HUES64 (cell line): ENCODE measurements at regions not wholly inside any gene's neighbourhood (a gene's known extent, or its start where the extent isn't known, plus 50 kb on each side); places are given as distances from the start of the nearest gene placed in this dataset.

Source experiments
- H3K27ac ChIP-seq: 2 replicates; pipeline ENCODE4 v1.7.0; 2013; ENCODE audit warnings: low read depth, low read length, inconsistent platforms
- H3K27me3 ChIP-seq: 2 replicates; pipeline ENCODE4 v1.6.1; 2013; ENCODE audit warnings: mild to moderate bottlenecking, low read length; ENCODE audit not compliant: insufficient read depth
- H3K36me3 ChIP-seq: 2 replicates; pipeline ENCODE4 v1.6.1; 2013; ENCODE audit warnings: mild to moderate bottlenecking, low read length; ENCODE audit not compliant: insufficient read depth
- H3K4me1 ChIP-seq: 2 replicates; pipeline ENCODE4 v1.6.1; 2013; ENCODE audit warnings: mild to moderate bottlenecking, low read length, moderate library complexity; ENCODE audit not compliant: insufficient read depth
- H3K4me3 ChIP-seq: 2 replicates; pipeline ENCODE4 v1.5.1; 2013; ENCODE audit warnings: mild to moderate bottlenecking, low read length, moderate library complexity
- H3K9ac ChIP-seq: 2 replicates; pipeline ENCODE4 v1.6.1; 2013; ENCODE audit warnings: mild to moderate bottlenecking, low read depth, low read length
- H3K9me3 ChIP-seq: 2 replicates; pipeline ENCODE4 v1.6.1; 2013; ENCODE audit warnings: low read depth, low read length; ENCODE audit not compliant: insufficient read depth
- WGBS: fragments of 150-250, 120-280 bp; methylation state at CpG from one replicate; pipeline ENCODE4 v1.1.7; 2013; ENCODE audit warnings: missing lambda C conversion rate; 5-methylcytosine and 5-hydroxymethylcytosine counted together

DNA sequence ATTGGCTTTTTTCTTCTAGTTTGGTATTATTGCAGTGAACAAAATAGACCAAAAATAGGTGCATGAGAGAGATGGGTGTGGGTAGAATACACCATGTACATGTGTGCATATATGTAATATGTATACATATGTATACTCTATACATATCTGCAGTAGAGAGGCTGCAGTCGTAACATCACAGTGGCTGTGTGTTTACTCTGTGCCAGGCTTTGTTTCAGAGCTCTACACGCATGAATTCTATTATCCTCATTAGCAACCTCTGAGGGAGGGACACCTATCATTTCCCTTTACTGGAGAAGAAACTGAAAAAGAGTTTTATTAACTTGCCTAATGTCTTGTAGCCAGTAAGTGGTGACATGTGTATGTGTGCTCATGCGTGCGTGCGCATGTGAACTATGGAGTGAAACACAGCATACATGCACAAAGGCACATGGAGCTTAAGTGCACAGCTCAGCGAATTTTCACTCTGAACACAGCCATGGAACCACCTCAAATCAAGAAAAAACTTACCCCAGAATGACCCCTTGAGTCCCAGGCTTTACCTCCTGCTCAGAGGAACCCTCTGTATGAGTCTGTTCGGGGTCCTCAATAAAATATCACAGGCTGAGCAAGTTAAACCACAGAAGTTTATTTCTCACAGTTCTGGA, 452.5 kb downstream of the CDH26 start:
- no peak overlapping the region for H3K27ac ChIP-seq
- H3K4me3 ChIP-seq, result no peak overlapping the region
- H3K9me3 ChIP-seq, result no peaks in the 10 kb centered on the region
- H3K36me3 ChIP-seq, result no peaks in the 10 kb centered on the region
- H3K9ac ChIP-seq, result no peak overlapping the region
- H3K4me1 ChIP-seq, result no peaks in the 10 kb centered on the region
- WGBS, result 94% methylated on average over 7 of the region's 7 CpGs
- no peaks in the 10 kb centered on the region for H3K27me3 ChIP-seq

DNA sequence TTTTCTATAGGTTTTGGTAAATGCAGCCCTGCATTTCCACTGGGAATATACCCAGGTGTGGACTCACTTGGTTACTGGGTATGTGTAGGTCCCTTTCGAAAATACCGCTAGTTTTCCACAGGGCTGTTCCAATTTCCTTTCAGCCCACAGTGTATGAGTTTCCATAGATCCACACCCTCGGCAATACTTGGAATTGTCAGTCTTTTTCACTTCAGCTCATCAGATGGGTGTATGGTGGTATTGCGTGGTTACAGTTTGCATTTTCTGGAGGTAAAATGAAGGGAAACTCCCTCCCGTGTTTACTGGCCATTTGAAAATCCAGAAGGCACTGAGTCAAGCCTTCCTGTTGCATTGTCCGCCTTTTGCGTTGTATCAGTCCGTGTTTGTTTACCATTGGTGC, 453.6 kb downstream of the CDH26 start:
- Histone ChIP-seq H3K9me3 (no peaks in the 10 kb centered on the region), H3K9ac (no peak overlapping the region), H3K4me3 (no peak overlapping the region), H3K36me3 (no peaks in the 10 kb centered on the region), H3K27ac (no peak overlapping the region), H3K27me3 (no peaks in the 10 kb centered on the region; the same call in 1 of the 2 replicates), H3K4me1 (no peaks in the 10 kb centered on the region)
- 98% methylated on average over 8 of the region's 8 CpGs for WGBS

DNA sequence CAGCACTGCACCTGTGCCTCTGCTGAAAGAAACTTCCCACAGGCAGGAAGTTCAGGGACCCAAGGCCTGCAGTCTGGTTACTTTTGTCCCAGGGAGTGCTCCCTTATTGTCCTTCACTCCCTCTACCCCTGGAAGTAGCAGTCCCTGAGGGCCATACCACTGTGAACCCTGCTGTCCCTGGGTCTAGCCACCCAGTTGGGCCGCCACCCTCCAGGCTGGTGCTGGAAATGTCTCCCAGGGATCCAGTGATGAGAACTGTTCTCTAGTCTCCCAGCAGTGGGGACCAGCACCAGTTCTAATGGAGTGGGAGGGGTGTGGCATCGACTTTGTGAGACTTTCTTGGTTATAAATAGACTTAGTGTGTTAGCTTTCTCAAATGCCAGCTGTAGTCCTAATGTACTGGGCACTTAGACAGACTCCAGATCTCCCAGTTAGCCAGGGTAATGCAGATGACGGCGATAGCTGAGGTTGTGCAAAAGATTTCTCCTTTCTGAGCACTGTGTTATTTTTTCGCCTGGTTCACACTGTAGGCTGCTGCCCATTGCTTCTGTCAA, 462.5 kb downstream of the CDH26 start:
- Histone ChIP-seq H3K4me3 (no peak overlapping the region), H3K27ac (no peak overlapping the region), H3K27me3 (no peaks in the 10 kb centered on the region; the same call in 1 of the 2 replicates), H3K9ac (no peak overlapping the region), H3K36me3 (no peaks in the 10 kb centered on the region), H3K4me1 (no peaks in the 10 kb centered on the region), H3K9me3 (no peaks in the 10 kb centered on the region)
- 95% methylated on average over 5 of the region's 5 CpGs for WGBS

DNA sequence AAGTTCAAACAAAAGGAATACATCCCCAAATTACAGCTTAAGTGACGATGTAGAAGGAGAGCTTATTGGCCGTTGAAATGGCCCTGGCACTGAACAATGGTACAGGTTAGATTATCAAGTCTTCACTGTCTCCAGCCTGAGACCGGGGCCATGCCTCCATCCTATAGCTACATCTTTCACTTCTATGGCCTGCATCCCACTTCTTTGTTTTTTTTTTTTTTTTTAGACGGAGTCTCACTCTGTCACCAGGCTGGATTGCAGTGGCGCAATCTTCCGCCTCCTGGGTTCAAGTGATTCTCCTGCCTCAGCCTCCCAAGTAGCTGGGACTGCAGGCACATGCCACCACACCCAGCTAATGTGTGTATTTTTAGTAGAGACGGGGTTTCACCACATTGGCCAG, 464.6 kb downstream of the CDH26 start:
- Histone ChIP-seq H3K4me1 (no peaks in the 10 kb centered on the region), H3K36me3 (no peaks in the 10 kb centered on the region), H3K9me3 (no peaks in the 10 kb centered on the region), H3K4me3 (no peak overlapping the region), H3K9ac (no peak overlapping the region), H3K27ac (no peak overlapping the region), H3K27me3 (no peaks in the 10 kb centered on the region)
- 94% methylated on average over 7 of the region's 7 CpGs for WGBS

DNA sequence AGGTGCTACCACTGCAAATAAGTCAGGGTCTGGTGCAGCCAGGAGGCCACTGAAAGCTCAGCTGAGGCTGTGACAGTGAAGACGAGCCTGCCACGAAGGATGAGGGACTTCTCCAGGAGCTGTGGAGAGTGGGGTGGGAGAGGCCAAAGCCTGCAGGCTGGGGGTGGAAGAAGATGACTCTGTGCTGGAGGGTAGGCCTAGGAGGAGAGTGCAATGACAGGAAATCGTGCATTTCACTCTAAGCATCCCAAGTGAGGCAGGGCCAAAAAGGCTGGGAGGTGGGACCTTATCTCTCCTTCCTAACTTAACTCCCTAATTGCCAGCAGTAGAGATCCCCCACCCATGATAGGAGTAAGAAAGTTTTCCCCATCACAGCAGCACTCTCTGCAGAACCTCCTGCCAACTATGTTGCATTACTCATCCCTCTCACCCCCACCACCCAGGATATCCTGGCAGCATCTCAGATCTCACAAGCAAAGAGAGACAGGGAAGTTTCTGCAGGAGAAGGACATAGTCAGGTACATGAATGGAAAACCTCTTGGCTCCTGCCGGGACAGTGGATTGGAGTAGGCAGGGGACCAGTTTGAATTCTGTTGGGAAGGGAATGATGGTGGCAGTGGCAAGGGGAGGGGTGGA, 466.2 kb downstream of the CDH26 start:
- H3K4me1 ChIP-seq, result no peaks in the 10 kb centered on the region
- H3K9me3 ChIP-seq, result no peaks in the 10 kb centered on the region
- no peak overlapping the region for H3K27ac ChIP-seq
- H3K36me3 ChIP-seq, result no peaks in the 10 kb centered on the region
- no peaks in the 10 kb centered on the region for H3K27me3 ChIP-seq
- 83% methylated on average over 4 of the region's 4 CpGs for WGBS
- no peak overlapping the region for H3K4me3 ChIP-seq
- no peak overlapping the region for H3K9ac ChIP-seq

DNA sequence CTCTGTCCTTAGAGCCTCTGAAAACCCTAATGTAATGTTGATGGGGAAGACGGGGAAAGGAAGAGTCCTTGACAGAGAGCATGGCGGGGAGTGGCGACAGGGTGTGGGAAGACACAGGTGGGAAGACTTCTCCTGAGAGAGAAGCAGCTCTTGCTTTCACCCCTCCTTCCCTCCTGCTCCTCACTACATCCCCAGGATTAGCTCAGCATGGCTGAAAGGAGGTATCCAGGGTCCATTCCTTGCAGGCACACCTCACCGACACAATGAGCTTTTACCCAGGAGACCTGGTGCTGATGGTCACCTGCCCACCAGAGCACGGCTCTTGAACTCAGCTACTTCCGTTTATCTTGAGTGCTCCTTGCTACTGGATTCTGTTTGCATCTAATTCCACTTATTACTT, 469.3 kb downstream of the CDH26 start:
- H3K4me1 ChIP-seq, result peaks cover 7% of the 10 kb centered on the region; the same call in 1 of the 2 replicates
- no peak overlapping the region for H3K4me3 ChIP-seq
- no peak overlapping the region for H3K9ac ChIP-seq
- H3K36me3 ChIP-seq, result no peaks in the 10 kb centered on the region
- no peaks in the 10 kb centered on the region for H3K9me3 ChIP-seq
- no peak overlapping the region for H3K27ac ChIP-seq
- 91% methylated on average over 6 of the region's 6 CpGs for WGBS
- no peaks in the 10 kb centered on the region for H3K27me3 ChIP-seq

DNA sequence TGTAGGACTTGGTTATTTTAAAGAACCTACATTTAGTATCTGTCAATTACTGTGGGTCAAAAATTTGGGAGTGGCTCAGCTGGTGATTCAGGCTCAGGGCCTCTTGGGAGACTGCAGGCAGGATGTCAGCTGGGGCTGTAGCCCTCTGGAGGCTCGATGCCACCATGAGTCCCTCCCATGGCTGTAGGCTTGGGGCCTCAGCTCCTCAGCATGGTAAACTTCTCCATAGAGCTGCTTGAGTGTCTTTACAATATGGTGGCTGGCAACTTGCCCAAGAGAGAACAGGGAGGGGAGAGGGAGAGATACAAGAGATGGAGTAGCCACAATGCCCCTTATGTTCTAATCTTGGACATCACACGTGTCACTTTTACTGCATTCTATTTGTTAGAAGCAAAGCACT, 470.4 kb downstream of the CDH26 start:
- H3K4me1 ChIP-seq, result peaks cover 14% of the 10 kb centered on the region; the same call in 1 of the 2 replicates
- H3K9me3 ChIP-seq, result no peaks in the 10 kb centered on the region
- no peak overlapping the region for H3K9ac ChIP-seq
- H3K27me3 ChIP-seq, result no peaks in the 10 kb centered on the region
- no peaks in the 10 kb centered on the region for H3K36me3 ChIP-seq
- H3K4me3 ChIP-seq, result no peak overlapping the region
- no peak overlapping the region for H3K27ac ChIP-seq
- WGBS, result 94% methylated on average over 1 of the region's 2 CpGs

DNA sequence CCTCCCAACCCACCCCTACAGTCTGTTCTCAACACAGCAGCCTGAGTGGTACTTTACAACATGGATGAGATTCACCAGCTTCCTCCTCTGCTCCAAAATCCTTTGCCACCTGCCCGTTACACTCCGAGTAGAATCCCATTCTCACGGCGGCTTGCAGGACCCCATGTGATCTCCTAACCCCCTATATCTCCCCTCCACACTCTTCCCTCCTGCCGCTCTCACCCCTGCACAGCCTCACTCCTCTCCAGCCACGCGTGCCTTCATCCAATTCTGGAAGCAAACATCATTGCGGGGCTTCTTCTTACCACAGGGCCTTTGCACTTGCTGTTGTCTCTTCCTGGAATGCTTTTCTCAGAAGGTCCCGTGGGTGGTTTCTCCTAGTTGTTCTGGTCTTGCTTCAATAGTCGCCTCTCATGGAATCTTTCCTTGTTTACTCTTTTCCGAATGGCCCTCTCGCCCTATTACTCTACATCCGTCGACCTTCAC, 472.3 kb downstream of the CDH26 start:
- Histone ChIP-seq H3K4me1 (peaks cover 14% of the 10 kb centered on the region; the same call in 1 of the 2 replicates), H3K36me3 (no peaks in the 10 kb centered on the region), H3K4me3 (no peak overlapping the region), H3K9me3 (no peaks in the 10 kb centered on the region), H3K27me3 (no peaks in the 10 kb centered on the region), H3K27ac (no peak overlapping the region), H3K9ac (no peak overlapping the region)
- 95% methylated on average over 14 of the region's 14 CpGs for WGBS

DNA sequence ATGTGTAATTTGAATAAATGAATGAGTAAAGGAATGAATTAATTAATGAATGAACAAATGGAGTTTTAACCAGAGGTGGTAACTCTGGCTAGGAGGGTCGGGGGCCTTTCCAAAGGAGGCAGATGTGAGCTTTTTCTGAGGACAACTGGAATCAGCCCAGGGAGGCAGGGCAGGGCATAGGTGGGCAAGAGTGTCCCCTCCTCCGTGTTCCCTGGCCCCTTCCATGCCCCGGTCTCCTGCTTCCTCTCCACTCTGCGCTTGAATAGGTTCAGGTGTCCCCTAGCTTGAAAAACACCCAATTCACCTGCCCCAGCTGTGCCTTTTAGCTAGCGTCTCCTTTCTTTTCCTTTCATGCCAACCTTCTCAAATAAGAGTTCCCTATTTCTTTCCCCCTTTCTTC, 473.1 kb downstream of the CDH26 start:
- H3K27ac ChIP-seq, result no peak overlapping the region
- 88% methylated on average over 5 of the region's 5 CpGs for WGBS
- H3K4me3 ChIP-seq, result no peak overlapping the region
- no peaks in the 10 kb centered on the region for H3K36me3 ChIP-seq
- no peaks in the 10 kb centered on the region for H3K9me3 ChIP-seq
- H3K27me3 ChIP-seq, result no peaks in the 10 kb centered on the region
- no peak overlapping the region for H3K9ac ChIP-seq
- H3K4me1 ChIP-seq, result peaks cover 14% of the 10 kb centered on the region; the same call in 1 of the 2 replicates

DNA sequence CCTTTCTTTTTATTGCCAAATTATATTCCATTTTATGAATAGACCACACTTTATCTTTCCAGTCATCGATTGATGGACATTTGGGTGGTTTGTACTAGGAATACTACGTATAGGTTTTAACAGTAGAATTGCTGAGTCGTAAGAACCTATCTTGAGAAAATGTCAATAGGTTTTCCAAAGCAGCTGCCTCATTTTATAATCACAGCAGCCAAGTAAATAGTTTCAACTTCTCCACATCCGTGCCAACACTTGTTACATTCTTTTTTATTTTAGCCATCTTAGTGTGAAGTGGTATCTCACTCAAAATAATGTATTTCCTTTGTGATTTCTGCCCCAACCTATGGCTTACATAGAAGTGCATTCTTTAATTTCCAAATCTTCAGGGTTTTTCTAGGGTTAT, 479.2 kb downstream of the CDH26 start:
- Histone ChIP-seq H3K36me3 (no peaks in the 10 kb centered on the region), H3K4me1 (peaks cover 8% of the 10 kb centered on the region; the same call in 1 of the 2 replicates), H3K4me3 (no peak overlapping the region), H3K27ac (no peak overlapping the region), H3K9me3 (no peaks in the 10 kb centered on the region), H3K27me3 (no peaks in the 10 kb centered on the region), H3K9ac (no peak overlapping the region)
- WGBS, result 88% methylated on average over 3 of the region's 4 CpGs

DNA sequence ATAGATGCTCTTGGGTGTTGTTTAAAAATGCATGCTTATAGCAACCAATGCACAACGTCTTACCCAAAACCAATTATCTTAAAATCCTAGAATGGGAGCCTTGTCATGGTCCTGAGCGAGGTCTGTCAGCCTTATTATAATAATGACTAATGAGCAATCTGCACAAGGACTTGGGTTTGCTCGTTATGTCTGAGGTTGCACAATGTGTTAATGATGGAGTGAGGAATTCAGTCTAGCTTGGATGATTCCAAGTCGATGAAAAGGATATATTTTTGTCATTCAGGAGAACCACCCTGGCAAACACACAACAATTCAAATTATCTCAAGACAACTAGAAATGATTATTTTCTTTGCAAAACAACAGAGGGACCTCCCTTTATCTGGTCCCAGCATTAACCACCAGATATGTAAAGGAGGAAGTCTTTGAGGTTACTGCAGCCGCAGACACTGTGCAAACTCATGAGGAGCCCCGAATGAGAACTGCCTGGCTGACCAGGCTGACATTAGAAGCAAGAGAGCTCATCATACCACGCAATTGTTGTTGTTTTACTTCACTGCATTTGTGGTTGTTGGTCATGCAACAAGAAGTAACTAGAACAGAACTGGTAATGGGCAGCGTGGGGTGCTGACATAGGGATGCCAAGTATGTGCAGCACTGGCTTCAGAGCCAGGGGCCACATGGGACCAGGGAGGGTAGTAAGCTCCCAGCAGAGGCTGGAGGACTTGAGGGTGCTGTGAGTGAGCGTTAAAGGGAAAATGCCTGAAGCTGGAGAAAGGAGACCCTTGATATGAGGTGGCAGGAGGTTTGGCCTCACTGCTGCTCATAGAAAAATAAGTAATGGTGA, 488.3 kb downstream of the CDH26 start:
- no peaks in the 10 kb centered on the region for H3K36me3 ChIP-seq
- no peak overlapping the region for H3K9ac ChIP-seq
- no peak overlapping the region for H3K27ac ChIP-seq
- no peaks in the 10 kb centered on the region for H3K4me1 ChIP-seq
- no peak overlapping the region for H3K4me3 ChIP-seq
- WGBS, result 94% methylated on average over 8 of the region's 9 CpGs
- no peaks in the 10 kb centered on the region for H3K27me3 ChIP-seq
- no peaks in the 10 kb centered on the region for H3K9me3 ChIP-seq
